Naive thymus-derived CD4-positive, alpha-beta T cell (primary cell): ENCODE measurements at regions not wholly inside any gene's neighbourhood (a gene's known extent, or its start where the extent isn't known, plus 50 kb on each side); places are given as distances from the start of the nearest gene placed in this dataset.

Experiments used
- ATAC-seq: fragments of 150-1000 bp; cut with Tn5 transposase; 2 replicates; pipeline ENCODE4 v1.10.0; 2021; ENCODE audit warnings: mild to moderate bottlenecking, moderate library complexity
- CTCF ChIA-PET: fragments of 350-600 bp; sonication (Branson Sonifier 250); formaldehyde crosslinking; loops from one replicate; lab custom pipeline; 2021; ENCODE audit warnings: antibody characterized with exemption; lab: Charles Lee
- POLR2A ChIA-PET: fragments of 350-600 bp; sonication (Branson Sonifier 250); formaldehyde crosslinking; loops from one replicate; lab custom pipeline; 2021; ENCODE audit warnings: antibody characterized with exemption, inconsistent platforms; lab: Charles Lee
- DNase-seq, 9 donors: peaks; one replicate each; pipeline versions ENCODE4 v3.0.0 to v3.0.0-alpha.2; 2020 to 2022; ENCODE audit warnings: mixed read lengths in 1 of 9
- H3K27ac ChIP-seq: one replicate; pipeline ENCODE4 v1.7.0; 2013; ENCODE audit warnings: mild to moderate bottlenecking, low read depth, low read length, moderate library complexity
- H3K27me3 ChIP-seq, 2 donors: one replicate each; pipeline ENCODE4 v1.7.0; 2013; ENCODE audit warnings: low read length in 2 of 2, mild to moderate bottlenecking in 2 of 2, moderate library complexity in 2 of 2; ENCODE audit not compliant: control insufficient read depth in 2 of 2, insufficient read depth in 2 of 2
- H3K36me3 ChIP-seq, 3 experiments: 1 replicate in 2 of 3; 2 replicates in 1 of 3; pipeline ENCODE4 v1.7.0; 2013; ENCODE audit warnings: low read length in 3 of 3, mild to moderate bottlenecking in 3 of 3, moderate library complexity in 1 of 3; ENCODE audit not compliant: insufficient read depth in 3 of 3, control insufficient read depth in 2 of 3
- H3K4me1 ChIP-seq, 2 donors: one replicate each; pipeline ENCODE4 v1.7.0; 2013; ENCODE audit warnings: low read length in 2 of 2, mild to moderate bottlenecking in 2 of 2, moderate library complexity in 1 of 2; ENCODE audit not compliant: control insufficient read depth in 2 of 2, insufficient read depth in 2 of 2
- H3K4me3 ChIP-seq: 2 replicates; pipeline ENCODE4 v1.7.0; 2013; ENCODE audit warnings: mild to moderate bottlenecking, low read length
- H3K9me3 ChIP-seq, 3 experiments: 1 replicate in 2 of 3; 2 replicates in 1 of 3; pipeline ENCODE4 v1.7.0; 2013; ENCODE audit warnings: low read length in 3 of 3; ENCODE audit not compliant: control insufficient read depth in 2 of 3
- H3K27ac Mint-ChIP-seq, 9 donors: one replicate each; pipeline ENCODE4 v1.8.0; 2020 to 2022; ENCODE audit warnings: mixed read lengths in 9 of 9, mild to moderate bottlenecking in 8 of 9, moderate library complexity in 5 of 9, inconsistent platforms in 2 of 9
- H3K27me3 Mint-ChIP-seq, 5 donors: one replicate each; pipeline ENCODE4 v1.8.0; 2021 to 2022; ENCODE audit warnings: mixed read lengths in 5 of 5, mild to moderate bottlenecking in 1 of 5
- H3K36me3 Mint-ChIP-seq, 5 donors: one replicate each; pipeline ENCODE4 v1.8.0; 2020 to 2022; ENCODE audit warnings: mixed read lengths in 5 of 5, mild to moderate bottlenecking in 3 of 5, inconsistent platforms in 1 of 5
- H3K4me1 Mint-ChIP-seq, 7 donors: one replicate each; pipeline ENCODE4 v1.8.0; 2020 to 2022; ENCODE audit warnings: mixed read lengths in 7 of 7, mild to moderate bottlenecking in 3 of 7, inconsistent platforms in 1 of 7
- H3K4me3 Mint-ChIP-seq, 10 donors: one replicate each; pipeline ENCODE4 v1.8.0; 2020 to 2022; ENCODE audit warnings: mild to moderate bottlenecking in 10 of 10, mixed read lengths in 10 of 10, moderate library complexity in 6 of 10, inconsistent platforms in 2 of 10
- H3K9me3 Mint-ChIP-seq, 11 donors: one replicate each; pipeline ENCODE4 v1.8.0; 2020 to 2022; ENCODE audit warnings: mixed read lengths in 11 of 11, mild to moderate bottlenecking in 4 of 11, inconsistent platforms in 1 of 11, moderate library complexity in 1 of 11
- intact Hi-C, 2 donors: fragments of 100-400 bp; cut with micrococcal nuclease; formaldehyde crosslinking; loops; one replicate each; pipeline ENCODE4 v1.15.1; 2023

DNA sequence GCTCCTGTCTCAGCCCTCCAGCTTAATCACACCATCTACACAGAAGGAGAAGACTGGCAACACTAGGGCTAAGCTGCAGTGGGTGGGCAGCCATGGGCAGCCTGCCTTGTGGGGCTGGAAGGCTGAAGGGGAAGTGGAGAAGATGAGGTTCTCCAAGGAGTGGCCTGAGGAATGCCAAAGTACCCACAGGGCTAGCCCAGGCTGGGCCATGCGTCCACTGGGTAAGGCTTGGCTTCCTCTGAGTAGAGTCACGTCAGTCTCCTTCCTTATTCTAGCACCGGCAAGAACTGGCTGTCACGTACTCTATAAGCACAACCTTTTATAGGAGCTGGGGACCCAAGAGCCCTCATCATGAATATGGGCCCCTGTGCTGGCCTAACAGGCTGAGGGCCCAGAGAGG lies 110.6 kb upstream of the SIRPA start:
- Mint-ChIP-seq H3K27ac (no peak overlapping the region), H3K4me3 (no peak overlapping the region), H3K4me1 (peaks cover 0 to 3% (median 0%) of the 10 kb centered on the region in 7 donors), H3K9me3 (no peaks in the 10 kb centered on the region), H3K27me3 (peaks cover 37 to 57% (median 51%) of the 10 kb centered on the region in 5 donors), H3K36me3 (no peaks in the 10 kb centered on the region)
- ATAC-seq (no peak), DNase-seq (no peak)
- H3K4me1 ChIP-seq: no peaks in the 10 kb centered on the region
- ChIA-PET POLR2A (no interaction called here), CTCF (interaction anchor here (2.7 kb wide), 1 partner anchor 8 kb away, joined by 8 read pairs; no protein-coding TSS in a partner anchor)
- intact Hi-C loops: no loop called here
- H3K27ac ChIP-seq: no peak overlapping the region
- H3K36me3 ChIP-seq: no peaks in the 10 kb centered on the region
- no peaks in the 10 kb centered on the region for H3K9me3 ChIP-seq
- H3K27me3 ChIP-seq: peaks cover 0 to 7% of the 10 kb centered on the region in 2 donors
- H3K4me3 ChIP-seq: no peak overlapping the region

- Histone ChIP-seq H3K36me3 (no peaks in the 10 kb centered on the region), H3K4me3 (no peak overlapping the region), H3K27me3 (peaks cover 0 to 7% of the 10 kb centered on the region in 2 donors), H3K4me1 (no peaks in the 10 kb centered on the region), H3K27ac (no peak overlapping the region), H3K9me3 (no peaks in the 10 kb centered on the region)
- H3K9me3 Mint-ChIP-seq: no peaks in the 10 kb centered on the region
- H3K27me3 Mint-ChIP-seq: peaks cover 28 to 47% (median 42%) of the 10 kb centered on the region in 5 donors
- ATAC-seq (no peak), DNase-seq (no peak)
- no peak overlapping the region for H3K27ac Mint-ChIP-seq
- peaks cover 0 to 3% (median 0%) of the 10 kb centered on the region in 7 donors for H3K4me1 Mint-ChIP-seq
- POLR2A ChIA-PET: no interaction called here
- intact Hi-C loops: no loop called here
- CTCF ChIA-PET: interaction anchor here (0.8 kb wide), 1 partner anchor 19 kb away, joined by 3 read pairs; no protein-coding TSS in a partner anchor
- no peak overlapping the region for H3K4me3 Mint-ChIP-seq
- H3K36me3 Mint-ChIP-seq: no peaks in the 10 kb centered on the region
Observed at GRCh38 chr20:1783245-1783644, 112.0 kb upstream of the SIRPA start.

DNA sequence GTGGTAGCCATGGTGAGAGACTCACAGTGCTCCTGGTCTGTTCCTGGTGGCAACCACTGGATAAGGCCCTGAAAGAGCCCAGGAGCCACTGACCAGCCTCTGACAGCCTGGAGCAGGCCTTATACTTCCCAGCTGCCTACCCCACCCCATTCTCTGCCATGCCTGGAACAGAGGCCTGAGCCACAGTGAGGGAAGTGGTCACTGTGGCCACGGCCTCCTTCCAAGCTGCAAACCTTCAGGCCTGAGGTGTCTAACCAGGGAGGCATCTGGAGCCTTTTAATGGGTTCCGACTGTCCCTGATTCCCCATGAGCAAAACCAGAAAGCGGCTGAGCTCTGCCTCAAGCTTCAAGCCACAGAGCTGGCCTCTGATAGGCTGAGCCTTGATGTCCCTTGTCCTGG lies 113.0 kb upstream of the SIRPA start:
- Histone ChIP-seq H3K36me3 (no peaks in the 10 kb centered on the region), H3K27ac (no peak overlapping the region), H3K9me3 (no peaks in the 10 kb centered on the region), H3K4me3 (no peak overlapping the region), H3K4me1 (no peaks in the 10 kb centered on the region), H3K27me3 (peaks cover 0 to 7% of the 10 kb centered on the region in 2 donors)
- Mint-ChIP-seq H3K9me3 (no peaks in the 10 kb centered on the region), H3K36me3 (no peaks in the 10 kb centered on the region), H3K4me3 (no peak overlapping the region), H3K27ac (no peak overlapping the region), H3K4me1 (peaks cover 2 to 8% (median 4%) of the 10 kb centered on the region in 7 donors), H3K27me3 (peaks cover 23 to 41% (median 37%) of the 10 kb centered on the region in 5 donors)
- ATAC-seq (no peak), DNase-seq (no peak)
- ChIA-PET POLR2A (interaction anchor here (0.7 kb wide), 1 partner anchor 25 kb away, joined by 4 read pairs; no protein-coding TSS in a partner anchor), CTCF (interaction anchor here (0.7 kb wide), 1 partner anchor 24 kb away, joined by 4 read pairs; no protein-coding TSS in a partner anchor)
- intact Hi-C loops: no loop called here

DNA sequence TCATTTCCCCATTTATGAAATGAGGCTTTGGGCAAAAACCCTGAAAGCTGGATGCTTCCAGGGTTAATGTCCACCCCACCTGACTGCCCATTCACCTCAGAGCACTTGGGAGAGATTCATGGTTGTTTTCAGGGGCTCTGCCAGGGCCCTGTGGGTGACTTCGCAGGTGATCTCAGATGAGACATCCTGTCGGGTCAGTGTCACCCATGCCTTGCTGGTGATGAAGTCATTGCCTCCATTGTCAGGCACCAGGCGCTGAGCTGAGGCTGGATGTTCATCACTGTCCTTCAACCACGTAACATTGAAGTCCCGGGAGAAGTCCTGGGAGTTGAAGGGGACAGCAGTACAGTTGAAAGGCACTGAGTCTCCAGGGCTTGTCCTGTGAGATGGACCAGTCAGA lies 115.6 kb upstream of the SIRPA start:
- DNase-seq (no peak), ATAC-seq (no peak)
- Mint-ChIP-seq H3K9me3 (no peaks in the 10 kb centered on the region), H3K27ac (no peak overlapping the region), H3K4me1 (peaks cover 12 to 17% (median 16%) of the 10 kb centered on the region in 7 donors), H3K4me3 (no peak overlapping the region), H3K27me3 (peaks cover 8 to 23% (median 19%) of the 10 kb centered on the region in 5 donors), H3K36me3 (peaks cover 0 to under 1% (median 0%) of the 10 kb centered on the region in 5 donors)
- ChIA-PET POLR2A (no interaction called here), CTCF (interaction anchor here (0.5 to 3.0 kb wide), 3 partner anchors 15 to 71 kb away, joined by 3 to 9 read pairs (median 4); no protein-coding TSS in a partner anchor)
- Histone ChIP-seq H3K4me3 (no peak overlapping the region), H3K9me3 (no peaks in the 10 kb centered on the region), H3K27ac (no peak overlapping the region), H3K4me1 (no peaks in the 10 kb centered on the region), H3K36me3 (no peaks in the 10 kb centered on the region), H3K27me3 (no peaks in the 10 kb centered on the region)
- intact Hi-C loops: loop anchor here in 1 of 2 donors (5.0 kb wide), 2 partner anchors 122 to 467 kb away; partner anchors contain the start of gene SIRPG

DNA sequence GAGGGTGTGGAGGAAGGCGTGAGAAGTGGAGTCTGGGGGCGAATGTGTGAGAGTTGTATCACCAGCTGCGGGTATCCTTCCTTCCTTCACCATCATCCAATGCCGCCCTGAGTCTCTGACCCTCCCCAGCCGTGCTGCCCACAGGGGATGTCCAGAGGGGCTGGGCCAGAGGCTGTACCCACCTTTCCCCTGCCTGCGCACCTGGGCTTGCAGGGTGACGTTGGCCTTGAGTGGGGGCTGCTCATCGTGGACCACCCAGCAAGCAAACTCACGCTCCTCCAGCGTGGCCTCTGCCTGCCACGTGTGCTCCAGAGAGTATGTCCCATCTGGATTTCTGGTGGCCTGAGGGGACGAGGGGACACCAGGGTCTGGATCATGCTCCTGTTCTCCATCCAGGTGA lies 116.9 kb upstream of the SIRPA start:
- no peak overlapping the region for H3K4me3 ChIP-seq
- H3K4me1 ChIP-seq: no peaks in the 10 kb centered on the region
- H3K27me3 Mint-ChIP-seq: peaks cover 8 to 22% (median 13%) of the 10 kb centered on the region in 5 donors
- no peaks in the 10 kb centered on the region for H3K27me3 ChIP-seq
- peaks cover 12 to 17% (median 16%) of the 10 kb centered on the region in 7 donors for H3K4me1 Mint-ChIP-seq
- ChIA-PET CTCF (interaction anchor here (0.6 to 4.2 kb wide), 2 partner anchors 13 to 895 kb away, joined by 3 to 38 read pairs; no protein-coding TSS in a partner anchor), POLR2A (no interaction called here)
- intact Hi-C loops: loop anchor here in 1 of 2 donors (5.0 kb wide), 2 partner anchors 121 to 466 kb away; partner anchors contain the start of gene SIRPG
- no peak for DNase-seq
- H3K36me3 ChIP-seq: no peaks in the 10 kb centered on the region
- peaks cover 0 to 2% (median 0%) of the 10 kb centered on the region in 11 donors for H3K9me3 Mint-ChIP-seq
- H3K9me3 ChIP-seq: no peaks in the 10 kb centered on the region
- ATAC-seq: no peak
- H3K36me3 Mint-ChIP-seq: peaks cover 0 to 4% (median 0%) of the 10 kb centered on the region in 5 donors
- peak overlapping the region in 1 of 10 donors; percentile 30 for H3K4me3 Mint-ChIP-seq
- no peak overlapping the region for H3K27ac Mint-ChIP-seq
- no peak overlapping the region for H3K27ac ChIP-seq

- CTCF ChIA-PET: interaction anchor here (0.7 to 4.2 kb wide), 18 partner anchors 9 to 395 kb away, joined by 3 to 38 read pairs (median 5); no protein-coding TSS in a partner anchor
Observed at GRCh38 chr20:1777476-1777820, 117.8 kb upstream of the SIRPA start.

More at GRCh38 chr20:1777476-1777820, 117.8 kb upstream of the SIRPA start:
- Histone ChIP-seq H3K36me3 (no peaks in the 10 kb centered on the region), H3K4me1 (no peaks in the 10 kb centered on the region), H3K27me3 (no peaks in the 10 kb centered on the region), H3K9me3 (no peaks in the 10 kb centered on the region), H3K4me3 (peak overlapping the region; percentile 77), H3K27ac (no peak overlapping the region)
- DNase-seq (no peak), ATAC-seq (no peak)
- H3K4me3 Mint-ChIP-seq: peak overlapping the region; percentile 68 to 94 (median 85)
- H3K4me1 Mint-ChIP-seq: peaks cover 12 to 17% (median 16%) of the 10 kb centered on the region in 7 donors
- peaks cover 0 to 2% (median 0%) of the 10 kb centered on the region in 11 donors for H3K9me3 Mint-ChIP-seq
- POLR2A ChIA-PET: no interaction called here
- H3K36me3 Mint-ChIP-seq: peaks cover 0 to 4% (median 0%) of the 10 kb centered on the region in 5 donors
- peak overlapping the region in 4 of 9 donors; percentile 9 to 64 (median 56) for H3K27ac Mint-ChIP-seq
- intact Hi-C loops: loop anchor here (1.0 to 5.0 kb wide), 12 partner anchors 13 to 465 kb away; partner anchors contain the start of genes NSFL1C (in 1 of the 2) and SIRPG (in 1 of the 2)
- peaks cover 7 to 13% (median 8%) of the 10 kb centered on the region in 5 donors for H3K27me3 Mint-ChIP-seq
